Effector memory CD4-positive, alpha-beta T cell (primary cell): ENCODE measurements at regions not wholly inside any gene's neighbourhood (a gene's known extent, or its start where the extent isn't known, plus 50 kb on each side); places are given as distances from the start of the nearest gene placed in this dataset.

ENCODE experiments used
- DNase-seq, 3 donors: peaks; one replicate each; pipeline ENCODE4 v3.0.0-alpha.2; 2020
- H3K27ac ChIP-seq: 2 replicates; pipeline ENCODE4 v1.7.0; 2013; ENCODE audit warnings: mild to moderate bottlenecking, low read length, moderate library complexity; ENCODE audit not compliant: insufficient read depth, poor library complexity, severe bottlenecking
- H3K27me3 ChIP-seq: replicated peaks from 2 replicates; pipeline ENCODE4 v1.7.0; 2013; ENCODE audit warnings: mild to moderate bottlenecking, low read length; ENCODE audit not compliant: insufficient read depth, control insufficient read depth, poor library complexity, severe bottlenecking
- H3K36me3 ChIP-seq: 2 replicates; pipeline ENCODE4 v1.7.0; 2013; ENCODE audit warnings: mild to moderate bottlenecking, low read length, moderate library complexity; ENCODE audit not compliant: control insufficient read depth, insufficient read depth
- H3K4me1 ChIP-seq: 2 replicates; pipeline ENCODE4 v1.7.0; 2013; ENCODE audit warnings: low read length, mild to moderate bottlenecking; ENCODE audit not compliant: control insufficient read depth, insufficient read depth, poor library complexity, severe bottlenecking
- H3K4me3 ChIP-seq: 2 replicates; pipeline ENCODE4 v1.7.0; 2013; ENCODE audit warnings: low read length, low read depth, mild to moderate bottlenecking; ENCODE audit not compliant: insufficient read depth, poor library complexity, severe bottlenecking
- H3K9me3 ChIP-seq: 2 replicates; pipeline ENCODE4 v1.7.0; 2013; ENCODE audit warnings: mild to moderate bottlenecking, low read length, moderate library complexity; ENCODE audit not compliant: control insufficient read depth

GRCh38 chr10:9605231-9605630, 1412.4 kb upstream of the CELF2 start:
- no peak for DNase-seq
- Histone ChIP-seq H3K9me3 (no peaks in the 10 kb centered on the region), H3K4me1 (no peaks in the 10 kb centered on the region), H3K27ac (no peak overlapping the region), H3K36me3 (no peaks in the 10 kb centered on the region), H3K4me3 (no peak overlapping the region), H3K27me3 (no peaks in the 10 kb centered on the region)

GRCh38 chr10:9608602-9609001, 1409.1 kb upstream of the CELF2 start:
- H3K36me3 ChIP-seq, result no peaks in the 10 kb centered on the region
- H3K9me3 ChIP-seq, result no peaks in the 10 kb centered on the region
- H3K27ac ChIP-seq, result no peak overlapping the region
- H3K4me1 ChIP-seq, result no peaks in the 10 kb centered on the region
- no peak overlapping the region for H3K4me3 ChIP-seq
- no peak for DNase-seq
- no peaks in the 10 kb centered on the region for H3K27me3 ChIP-seq

DNA sequence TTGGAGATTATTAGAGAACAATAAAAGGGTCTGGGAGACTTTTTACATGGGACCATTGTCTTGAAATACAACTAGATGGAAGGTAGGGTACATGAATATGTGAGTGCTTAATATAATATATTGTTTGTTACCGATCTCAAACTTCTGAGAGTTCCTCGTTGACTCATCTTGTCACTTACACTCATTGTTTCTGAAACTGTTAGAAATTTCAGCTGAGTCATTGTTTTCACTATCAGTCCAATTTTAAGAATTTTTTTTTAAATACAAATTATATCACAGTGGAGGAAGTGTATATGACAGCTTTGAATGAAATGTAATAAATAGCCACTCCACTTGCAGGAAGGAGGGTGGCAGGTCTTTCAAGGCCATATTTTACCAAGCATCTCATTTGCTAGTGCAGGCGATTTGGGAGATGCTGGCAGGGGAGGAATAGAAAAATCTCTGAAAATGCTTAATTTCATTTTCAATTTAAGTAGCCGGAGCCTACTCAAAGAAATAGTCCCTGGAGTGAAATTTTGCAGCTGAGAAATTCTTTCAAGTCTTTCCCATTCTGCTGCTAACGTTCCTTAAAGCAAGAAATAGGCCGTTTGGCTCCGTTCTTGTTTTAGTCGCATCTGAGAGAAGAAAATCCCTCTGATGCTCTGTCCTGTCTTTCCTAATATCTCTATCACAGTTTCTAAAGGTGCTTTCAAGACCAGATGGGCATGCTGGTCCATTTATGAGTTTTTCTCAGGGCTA, 1404.2 kb upstream of the CELF2 start:
- DNase-seq, result no peak
- H3K4me1 ChIP-seq, result no peaks in the 10 kb centered on the region
- no peaks in the 10 kb centered on the region for H3K9me3 ChIP-seq
- H3K27me3 ChIP-seq, result peaks cover 3% of the 10 kb centered on the region
- H3K36me3 ChIP-seq, result no peaks in the 10 kb centered on the region
- no peak overlapping the region for H3K4me3 ChIP-seq
- H3K27ac ChIP-seq, result no peak overlapping the region

DNA sequence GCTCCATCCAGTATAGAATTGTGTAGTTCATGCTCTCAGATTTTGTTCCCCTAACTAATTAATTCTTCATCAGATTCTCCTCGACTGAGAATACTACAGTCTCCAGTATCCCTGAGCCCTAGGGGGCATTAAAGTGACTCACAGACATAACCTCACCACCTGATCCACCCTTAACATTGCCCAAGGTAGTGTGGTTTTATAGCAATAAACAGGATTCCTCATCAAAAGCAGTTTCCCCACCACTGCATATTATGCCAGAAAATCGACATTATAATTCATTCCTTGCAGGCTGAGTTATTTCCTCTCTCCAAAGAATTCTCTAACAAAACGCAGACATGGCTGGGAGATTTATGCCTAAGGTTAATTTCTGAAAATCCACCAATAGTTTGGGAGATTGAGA, 1402.5 kb upstream of the CELF2 start:
- no peak overlapping the region for H3K27ac ChIP-seq
- no peaks in the 10 kb centered on the region for H3K9me3 ChIP-seq
- H3K27me3 ChIP-seq, result peaks cover 3% of the 10 kb centered on the region
- H3K4me1 ChIP-seq, result no peaks in the 10 kb centered on the region
- H3K4me3 ChIP-seq, result no peak overlapping the region
- no peaks in the 10 kb centered on the region for H3K36me3 ChIP-seq
- no peak for DNase-seq

- no peak for DNase-seq
- no peak overlapping the region for H3K4me3 ChIP-seq
- no peaks in the 10 kb centered on the region for H3K9me3 ChIP-seq
- H3K27ac ChIP-seq, result no peak overlapping the region
- H3K4me1 ChIP-seq, result no peaks in the 10 kb centered on the region
- H3K27me3 ChIP-seq, result no peaks in the 10 kb centered on the region
- H3K36me3 ChIP-seq, result no peaks in the 10 kb centered on the region
These were observed 1396.5 kb upstream of the CELF2 start for GRCh38 chr10:9621216-9621615.

- no peak for DNase-seq
- Histone ChIP-seq H3K9me3 (no peaks in the 10 kb centered on the region), H3K4me1 (no peaks in the 10 kb centered on the region), H3K27me3 (no peaks in the 10 kb centered on the region), H3K36me3 (no peaks in the 10 kb centered on the region), H3K27ac (no peak overlapping the region), H3K4me3 (no peak overlapping the region)
These were observed 1392.4 kb upstream of the CELF2 start for GRCh38 chr10:9625304-9625703.

DNA sequence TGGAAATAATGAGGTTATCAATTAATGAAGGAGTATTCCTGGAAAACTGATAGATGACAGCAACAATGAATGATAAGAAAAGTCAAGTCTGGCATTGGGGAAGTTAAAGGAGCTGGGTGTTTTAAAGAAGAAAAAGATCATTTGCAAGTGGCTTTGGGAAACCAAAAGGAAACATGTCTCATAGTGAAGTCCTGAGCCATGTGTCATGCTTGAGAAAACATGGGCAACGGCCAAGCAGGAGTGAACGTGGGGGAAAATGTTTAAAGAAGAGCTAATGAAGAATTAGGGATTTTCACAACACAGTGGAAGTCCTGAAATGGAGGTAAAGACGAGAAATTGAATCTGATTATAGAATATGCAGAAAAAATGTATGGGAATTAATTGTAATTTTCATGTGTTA, 1383.2 kb upstream of the CELF2 start:
- H3K27ac ChIP-seq, result no peak overlapping the region
- H3K36me3 ChIP-seq, result no peaks in the 10 kb centered on the region
- H3K27me3 ChIP-seq, result no peaks in the 10 kb centered on the region
- H3K4me1 ChIP-seq, result no peaks in the 10 kb centered on the region
- H3K4me3 ChIP-seq, result no peak overlapping the region
- no peak for DNase-seq
- no peaks in the 10 kb centered on the region for H3K9me3 ChIP-seq

DNA sequence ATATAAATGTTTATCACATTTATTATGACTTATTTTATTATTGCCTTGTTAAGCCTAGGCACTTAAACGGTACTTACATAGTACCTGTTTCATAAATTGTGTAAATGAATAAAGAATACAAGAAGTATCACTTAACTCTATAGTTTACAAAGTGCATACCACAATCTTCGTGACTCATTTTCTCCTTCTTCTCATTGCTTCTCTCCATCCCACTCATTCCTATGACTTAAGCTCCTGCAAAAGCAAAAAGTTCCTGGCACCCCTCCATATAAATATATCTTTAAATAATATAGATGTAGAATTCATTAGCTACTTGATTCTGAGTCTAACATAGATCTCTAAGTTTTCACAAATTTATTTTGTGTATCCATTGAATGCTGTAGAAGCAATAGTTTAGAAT, 1382.0 kb upstream of the CELF2 start:
- Histone ChIP-seq H3K27ac (no peak overlapping the region), H3K4me1 (no peaks in the 10 kb centered on the region), H3K27me3 (no peaks in the 10 kb centered on the region), H3K4me3 (no peak overlapping the region), H3K36me3 (no peaks in the 10 kb centered on the region), H3K9me3 (no peaks in the 10 kb centered on the region)
- no peak for DNase-seq

DNA sequence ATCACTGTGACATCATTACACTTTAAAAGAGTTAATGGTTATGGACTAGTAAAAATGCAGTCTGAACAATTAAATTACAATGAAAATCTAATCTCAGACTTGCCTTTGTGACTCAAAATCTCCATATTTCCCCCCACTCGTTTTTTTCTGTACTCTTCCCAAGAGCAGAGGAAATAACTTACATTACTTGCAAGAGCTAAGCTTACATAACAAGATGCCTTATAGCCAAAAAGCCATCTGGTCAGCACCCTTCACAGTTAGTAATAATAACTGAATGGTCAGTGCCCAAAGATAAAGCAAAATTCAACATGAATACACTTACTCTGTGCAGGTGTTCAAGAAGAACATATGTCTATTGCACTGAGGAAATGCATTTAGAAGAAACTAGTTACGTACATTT, 1381.5 kb upstream of the CELF2 start:
- no peaks in the 10 kb centered on the region for H3K27me3 ChIP-seq
- no peak for DNase-seq
- H3K9me3 ChIP-seq, result no peaks in the 10 kb centered on the region
- no peaks in the 10 kb centered on the region for H3K4me1 ChIP-seq
- no peak overlapping the region for H3K27ac ChIP-seq
- no peaks in the 10 kb centered on the region for H3K36me3 ChIP-seq
- no peak overlapping the region for H3K4me3 ChIP-seq

DNA sequence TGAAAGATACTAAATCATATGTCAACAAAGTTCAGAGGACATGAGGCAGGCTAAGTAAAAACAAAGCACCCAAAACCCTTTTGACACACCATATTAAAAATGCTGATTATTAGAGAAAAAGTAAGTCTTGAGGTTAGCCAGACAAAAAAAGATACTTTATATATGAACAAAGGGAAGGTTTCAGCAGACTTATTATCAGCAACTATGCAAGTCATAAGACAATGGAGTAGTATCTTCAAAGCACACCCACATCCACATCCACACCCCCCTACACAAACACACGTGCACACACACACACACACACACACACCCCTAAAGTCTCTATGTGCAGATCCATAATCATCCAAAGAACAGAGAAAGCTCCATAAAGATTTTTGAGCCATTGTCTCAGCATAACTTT, 1373.9 kb upstream of the CELF2 start:
- Histone ChIP-seq H3K9me3 (no peaks in the 10 kb centered on the region), H3K4me1 (no peaks in the 10 kb centered on the region), H3K27ac (no peak overlapping the region), H3K4me3 (no peak overlapping the region), H3K36me3 (no peaks in the 10 kb centered on the region), H3K27me3 (no peaks in the 10 kb centered on the region)
- no peak for DNase-seq
